ENCODE measurements at regions not wholly inside any gene's neighbourhood (a gene's known extent, or its start where the extent isn't known, plus 50 kb on each side); places are given as distances from the start of the nearest gene placed in this dataset.
"Not testable (repeated sequence)": the region's sequence is repeated elsewhere in the genome, so short reads cannot be mapped to it uniquely, and the experiment has no call there.

- TF ChIP-seq CTCF (conservative IDR thresholded peaks at IDR 0.05; ENCODE audit: low read length) = no peak
- no peak for DNase-seq (ENCODE audit: low read depth)
- no peak overlapping the region for H3K4me3 ChIP-seq (ENCODE audit: low read length)
Measured at GRCh38 chr14:104230946-104231345, 92.6 kb downstream of the KIF26A start.

- no peak overlapping the region for H3K4me3 ChIP-seq (ENCODE audit: low read length)
Measured at GRCh38 chr14:104232070-104232484, 93.7 kb downstream of the KIF26A start.

GRCh38 chr14:104234007-104234786, 95.8 kb downstream of the KIF26A start:
- not testable (repeated sequence) for H3K4me3 ChIP-seq (ENCODE audit: low read length)

More at GRCh38 chr14:104232070-104232484, 93.7 kb downstream of the KIF26A start:
- DNase-seq (ENCODE audit: low read depth) = no peak
- no peak for TF ChIP-seq CTCF (conservative IDR thresholded peaks at IDR 0.05; ENCODE audit: low read length)

GRCh38 chr14:104235686-104236085, 97.3 kb downstream of the KIF26A start:
- no peak for DNase-seq (ENCODE audit: low read depth)
- TF ChIP-seq CTCF (conservative IDR thresholded peaks at IDR 0.05; ENCODE audit: low read length) = no peak
- H3K4me3 ChIP-seq (ENCODE audit: low read length) = no peak overlapping the region

More at GRCh38 chr14:104234007-104234786, 95.8 kb downstream of the KIF26A start:
- DNase-seq (ENCODE audit: low read depth) = not testable (repeated sequence)

- DNase-seq (ENCODE audit: low read depth) = no peak
- no peak overlapping the region for H3K4me3 ChIP-seq (ENCODE audit: low read length)
- no peak for TF ChIP-seq CTCF (conservative IDR thresholded peaks at IDR 0.05; ENCODE audit: low read length)
Measured at GRCh38 chr14:104237651-104238423, 99.5 kb downstream of the KIF26A start.

- DNase-seq (ENCODE audit: low read depth) = no peak
- no peak for TF ChIP-seq CTCF (conservative IDR thresholded peaks at IDR 0.05; ENCODE audit: low read length)
- no peak overlapping the region for H3K4me3 ChIP-seq (ENCODE audit: low read length)
Measured at GRCh38 chr14:104238424-104239184, 100.2 kb downstream of the KIF26A start.

GRCh38 chr14:104239185-104239775, 100.9 kb downstream of the KIF26A start:
- TF ChIP-seq CTCF (conservative IDR thresholded peaks at IDR 0.05; ENCODE audit: low read length) = no peak
- no peak overlapping the region for H3K4me3 ChIP-seq (ENCODE audit: low read length)
- no peak for DNase-seq (ENCODE audit: low read depth)

All from AG10803 (cell line).